GM12864 (cell line): ENCODE measurements at regions not wholly inside any gene's neighbourhood (a gene's known extent, or its start where the extent isn't known, plus 50 kb on each side); places are given as distances from the start of the nearest gene placed in this dataset.

Experiments used
- DNase-seq: peaks from one replicate; pipeline ENCODE4 v3.0.0-alpha.2; 2011; ENCODE audit warnings: low read depth
- H3K4me3 ChIP-seq: 2 replicates; pipeline ENCODE4 v1.5.1; 2011; ENCODE audit warnings: mild to moderate bottlenecking, low read depth, low read length, control low read depth
- TF ChIP-seq, protein P1 (sequence below): IDR thresholded peaks from 2 replicates; pipeline ENCODE4 v1.5.1; 2011; ENCODE audit warnings: low read depth, mild to moderate bottlenecking, moderate library complexity, low read length, control low read depth, inconsistent platforms; ENCODE audit errors: missing control alignments

DNA sequence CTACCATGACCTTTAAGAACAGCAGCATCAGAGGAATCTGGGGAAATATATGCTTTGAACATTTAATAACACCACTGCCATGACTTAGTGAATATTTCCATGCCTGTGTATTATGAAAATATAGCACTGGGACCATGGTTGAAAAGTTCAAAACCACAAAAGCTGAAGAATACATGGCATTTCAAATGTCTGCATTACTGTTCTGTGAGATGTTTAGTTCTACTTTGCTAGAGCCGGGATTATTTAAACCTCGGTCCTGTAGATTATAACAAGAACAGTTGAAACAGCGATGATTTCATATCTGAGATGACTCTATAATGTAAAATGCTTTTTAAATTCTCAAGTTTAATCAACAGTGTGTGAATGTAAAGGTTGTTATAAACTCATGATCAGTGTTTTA is 126.7 kb upstream of the AGA start:
- TF ChIP-seq, protein P1, sequence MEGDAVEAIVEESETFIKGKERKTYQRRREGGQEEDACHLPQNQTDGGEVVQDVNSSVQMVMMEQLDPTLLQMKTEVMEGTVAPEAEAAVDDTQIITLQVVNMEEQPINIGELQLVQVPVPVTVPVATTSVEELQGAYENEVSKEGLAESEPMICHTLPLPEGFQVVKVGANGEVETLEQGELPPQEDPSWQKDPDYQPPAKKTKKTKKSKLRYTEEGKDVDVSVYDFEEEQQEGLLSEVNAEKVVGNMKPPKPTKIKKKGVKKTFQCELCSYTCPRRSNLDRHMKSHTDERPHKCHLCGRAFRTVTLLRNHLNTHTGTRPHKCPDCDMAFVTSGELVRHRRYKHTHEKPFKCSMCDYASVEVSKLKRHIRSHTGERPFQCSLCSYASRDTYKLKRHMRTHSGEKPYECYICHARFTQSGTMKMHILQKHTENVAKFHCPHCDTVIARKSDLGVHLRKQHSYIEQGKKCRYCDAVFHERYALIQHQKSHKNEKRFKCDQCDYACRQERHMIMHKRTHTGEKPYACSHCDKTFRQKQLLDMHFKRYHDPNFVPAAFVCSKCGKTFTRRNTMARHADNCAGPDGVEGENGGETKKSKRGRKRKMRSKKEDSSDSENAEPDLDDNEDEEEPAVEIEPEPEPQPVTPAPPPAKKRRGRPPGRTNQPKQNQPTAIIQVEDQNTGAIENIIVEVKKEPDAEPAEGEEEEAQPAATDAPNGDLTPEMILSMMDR: no peak
- DNase-seq: no peak
- H3K4me3 ChIP-seq: no peak overlapping the region

DNA sequence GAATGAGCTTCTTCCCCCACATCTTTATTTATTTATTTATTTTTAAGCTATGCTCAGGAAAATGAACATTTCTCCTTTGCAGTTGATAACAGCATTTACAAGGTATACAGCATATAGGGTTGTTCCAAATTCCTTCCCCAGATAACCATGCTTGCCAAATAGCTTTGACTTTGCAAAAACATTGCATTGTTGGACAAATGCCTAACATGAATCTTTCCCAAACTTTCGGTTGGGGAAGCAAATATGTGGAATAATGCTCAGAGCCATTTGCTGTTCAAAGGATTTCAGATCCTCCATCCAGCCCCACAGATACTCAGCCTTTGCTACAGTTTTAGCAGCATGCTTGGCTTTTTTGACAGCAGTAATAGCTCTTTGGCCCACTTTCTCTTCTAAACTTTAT is 127.2 kb upstream of the AGA start:
- TF ChIP-seq, protein P1: no peak
- no peak for DNase-seq
- no peak overlapping the region for H3K4me3 ChIP-seq

DNA sequence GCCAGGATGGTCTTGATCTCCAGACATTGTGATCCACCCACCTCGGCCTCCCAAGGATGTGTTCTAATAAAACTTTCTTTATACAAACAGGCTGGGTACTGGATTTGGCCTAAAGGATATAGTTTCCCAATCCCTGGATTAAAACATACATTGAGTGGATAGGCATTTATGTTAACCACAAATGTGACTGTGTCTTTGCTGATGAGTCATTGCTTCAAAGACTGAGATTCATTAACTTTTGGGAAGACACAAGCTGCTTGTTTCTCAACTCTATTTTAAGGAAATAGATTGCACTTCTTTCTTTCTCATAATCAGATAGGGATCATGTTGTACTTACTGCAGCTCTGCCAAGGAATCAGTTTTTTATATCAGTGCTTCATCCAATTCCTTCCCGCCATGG is 131.3 kb upstream of the AGA start:
- H3K4me3 ChIP-seq: no peak overlapping the region
- no peak for DNase-seq
- TF ChIP-seq, protein P1: no peak

DNA sequence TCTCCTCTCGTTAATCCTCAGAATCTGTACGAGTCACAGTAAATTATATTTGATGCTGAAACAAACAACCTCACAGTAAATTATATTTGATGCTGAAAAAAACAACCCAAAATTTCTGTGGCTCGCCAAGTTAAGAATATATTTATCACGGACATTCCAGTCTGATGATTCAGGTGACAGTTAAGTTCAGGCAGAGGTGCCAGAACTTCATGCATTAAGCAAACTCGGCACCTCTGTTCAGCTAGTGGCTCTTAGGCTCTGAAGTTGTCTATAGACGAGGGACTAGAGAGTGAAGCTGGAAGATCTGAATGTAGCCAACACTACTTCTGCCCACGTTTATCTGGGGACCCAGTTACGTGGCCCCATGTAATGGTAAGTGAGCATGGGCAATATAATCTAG is 132.2 kb upstream of the AGA start:
- TF ChIP-seq, protein P1: no peak
- no peak overlapping the region for H3K4me3 ChIP-seq
- no peak for DNase-seq

DNA sequence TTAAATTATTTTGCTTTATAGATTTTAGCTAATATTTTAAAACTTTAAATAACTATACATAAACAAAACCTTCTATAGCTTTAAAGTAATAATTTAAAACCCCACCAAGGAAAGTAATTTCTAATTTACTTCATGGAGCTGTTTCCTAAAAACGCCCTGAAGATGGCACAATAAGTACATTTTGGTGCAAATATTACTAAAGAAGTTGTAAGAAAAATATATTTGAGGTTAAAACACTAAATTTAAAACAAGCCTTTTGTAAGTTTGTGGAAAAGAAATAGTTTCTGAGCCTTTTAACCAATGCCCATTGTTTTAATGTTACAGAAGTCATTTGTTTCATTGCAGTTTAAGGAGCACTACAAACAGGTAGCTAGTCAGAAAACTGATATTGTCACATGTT is 137.4 kb upstream of the AGA start:
- no peak overlapping the region for H3K4me3 ChIP-seq
- no peak for DNase-seq
- TF ChIP-seq, protein P1: no peak

DNA sequence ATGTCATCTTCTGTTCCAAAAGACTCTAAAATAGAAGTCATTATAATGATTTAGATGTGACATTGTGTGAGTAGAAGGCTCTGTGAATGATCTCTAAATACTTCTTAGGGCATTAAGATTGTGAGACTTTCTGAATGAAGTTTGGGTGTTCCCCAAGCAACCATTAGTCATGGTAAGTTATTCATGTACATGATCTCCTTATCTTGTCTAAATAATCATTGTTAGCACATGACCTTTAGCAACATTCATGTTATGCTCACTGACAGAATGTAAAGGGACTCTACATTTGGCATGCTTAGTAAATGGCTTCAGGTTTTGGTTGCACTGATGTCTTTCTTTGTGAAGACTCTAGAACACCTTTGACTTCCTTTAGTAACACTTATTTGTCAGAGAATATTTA is 140.8 kb upstream of the AGA start:
- DNase-seq: no peak

DNA sequence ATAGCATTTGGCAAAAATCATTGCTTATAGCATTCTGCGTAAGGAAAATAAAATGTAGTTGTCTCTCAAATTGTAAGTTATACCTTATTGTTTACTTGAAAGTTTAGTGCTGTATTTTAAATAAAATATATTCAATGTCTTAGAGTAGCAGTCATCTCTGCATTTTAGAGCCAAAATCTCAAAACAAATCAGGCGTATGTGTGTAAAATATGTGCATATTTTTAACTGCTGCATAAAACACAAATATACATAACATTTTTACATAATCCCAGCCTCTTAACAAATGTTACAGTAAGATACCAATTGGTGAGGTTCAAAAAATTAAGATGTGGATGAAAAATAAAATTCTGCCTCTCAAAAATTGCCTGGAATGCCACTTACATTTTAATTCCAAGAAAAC is 145.8 kb upstream of the AGA start:
- TF ChIP-seq, protein P1: no peak
- H3K4me3 ChIP-seq: no peak overlapping the region
- DNase-seq: no peak

More for the DNA sequence above, 140.8 kb upstream of the AGA start:
- TF ChIP-seq, protein P1: no peak
- H3K4me3 ChIP-seq: no peak overlapping the region
